GM08714 (cell line): ENCODE measurements at regions not wholly inside any gene's neighbourhood (a gene's known extent, or its start where the extent isn't known, plus 50 kb on each side); places are given as distances from the start of the nearest gene placed in this dataset.

Experiments
- H3K4me3 ChIP-seq: fragments of 200-500 bp; sonication (Bioruptor generic); 2 replicates; pipeline ENCODE4 v1.5.1; 2014; ENCODE audit warnings: mild to moderate bottlenecking, low read length, inconsistent platforms
- ZNF274 ChIP-seq: IDR thresholded peaks from 2 replicates; pipeline ENCODE4 v1.6.1; 2012; ENCODE audit warnings: mild to moderate bottlenecking, low read depth, low read length

DNA sequence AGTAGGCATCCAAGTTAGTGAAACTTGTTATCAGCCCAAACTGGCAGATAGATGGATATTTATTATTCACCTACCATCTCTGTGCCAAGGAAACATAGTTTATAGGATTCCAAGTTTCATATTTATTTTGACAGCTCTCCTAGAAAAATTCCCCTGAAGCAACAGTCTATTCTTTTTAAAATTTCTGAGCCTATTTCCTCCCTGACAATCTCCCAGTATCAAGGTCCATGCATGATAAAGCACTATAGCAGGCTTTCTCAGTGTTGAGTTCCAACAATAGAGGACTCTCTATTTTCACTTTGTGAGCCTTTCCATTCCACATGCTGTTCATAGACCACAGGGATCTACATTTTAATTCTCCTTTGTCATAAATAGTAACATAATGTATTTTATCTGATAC, 312.6 kb downstream of the SLITRK6 start:
- no peak for TF ChIP-seq ZNF274
- H3K4me3 ChIP-seq, result no peak overlapping the region

DNA sequence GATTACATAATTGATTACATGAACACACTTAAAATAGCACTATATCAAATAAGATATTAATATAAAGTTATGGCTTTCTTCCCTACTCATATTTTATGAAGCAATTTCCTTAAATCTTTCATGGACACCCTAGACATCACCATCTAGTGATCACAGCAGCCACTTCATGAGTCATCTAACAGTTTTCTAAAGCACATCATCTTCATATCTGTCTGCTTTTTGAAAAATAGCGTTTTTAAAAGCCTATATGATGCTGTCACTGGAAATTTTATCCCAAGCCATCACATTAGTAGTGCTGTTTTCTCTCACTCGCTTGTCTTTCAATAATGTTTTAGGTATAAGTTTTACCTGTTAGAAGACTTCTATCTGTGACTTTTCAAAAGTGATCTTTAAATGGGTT, 326.1 kb downstream of the SLITRK6 start:
- TF ChIP-seq ZNF274, result no peak
- no peak overlapping the region for H3K4me3 ChIP-seq

DNA sequence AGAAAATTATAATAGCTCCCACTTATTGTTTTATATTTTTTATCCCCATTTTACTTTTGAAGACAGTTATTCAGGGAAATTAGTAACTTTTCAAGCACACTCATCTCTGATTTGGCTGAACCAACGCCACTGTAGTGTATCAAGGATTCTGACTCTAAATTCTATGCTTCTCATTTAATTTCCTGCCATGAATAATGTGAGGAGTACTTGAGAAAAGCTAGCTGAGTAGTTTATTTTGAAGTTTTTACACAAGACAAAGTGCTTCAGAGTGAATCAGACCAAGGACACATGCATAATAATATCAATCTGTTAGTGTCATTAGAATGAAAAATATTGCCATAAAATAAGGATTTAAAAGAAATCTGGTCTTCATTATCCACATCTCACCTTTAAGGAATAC, 329.9 kb downstream of the SLITRK6 start:
- TF ChIP-seq ZNF274, result no peak
- H3K4me3 ChIP-seq, result no peak overlapping the region

DNA sequence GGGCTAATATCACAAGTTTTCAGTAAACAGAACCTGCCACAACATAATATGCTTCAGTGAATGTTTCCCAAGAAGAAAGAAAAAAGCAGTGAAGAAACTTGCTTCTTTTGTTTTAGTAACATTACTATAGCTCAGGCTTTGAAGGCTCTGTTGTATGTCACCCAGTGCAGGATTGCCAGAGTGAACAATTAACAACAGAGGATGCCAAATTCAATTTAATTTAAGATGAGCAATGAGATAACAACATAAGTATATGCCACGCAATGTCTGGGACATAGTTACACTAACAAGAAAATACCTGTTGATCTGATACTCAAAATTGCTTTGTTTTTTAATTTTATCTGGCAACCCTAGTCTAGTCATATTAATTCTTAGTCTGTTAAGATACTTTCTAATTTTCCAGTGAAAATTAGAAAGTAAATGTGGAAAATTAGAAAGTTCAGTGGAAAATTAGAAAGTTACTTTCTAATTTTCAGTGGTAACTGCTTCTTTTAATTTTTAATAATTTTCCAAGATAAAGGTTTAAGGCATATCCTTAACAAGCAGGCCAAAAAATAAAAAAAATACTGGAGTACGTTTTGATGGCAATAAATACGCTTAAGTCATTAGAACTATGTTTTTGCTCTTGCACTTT, 336.3 kb downstream of the SLITRK6 start:
- no peak for TF ChIP-seq ZNF274
- no peak overlapping the region for H3K4me3 ChIP-seq

DNA sequence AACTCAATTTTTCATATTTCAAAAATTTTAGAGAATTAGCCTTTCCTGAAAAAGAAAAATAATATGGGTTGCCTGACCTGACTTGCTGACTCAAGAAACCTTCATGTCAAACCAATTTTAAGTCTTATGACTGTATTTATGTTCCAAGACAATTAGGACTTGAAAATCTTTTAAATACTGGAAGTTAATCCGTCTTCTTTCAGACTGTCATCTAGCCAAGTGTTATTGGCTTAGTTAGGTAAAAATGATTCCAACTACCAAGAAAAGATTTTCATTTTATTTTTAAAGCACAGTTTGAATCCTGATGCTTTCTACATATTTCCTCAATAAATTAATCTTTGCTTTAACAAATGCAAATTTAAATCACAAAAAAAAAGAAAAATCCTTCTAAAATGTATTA, 337.6 kb downstream of the SLITRK6 start:
- no peak overlapping the region for H3K4me3 ChIP-seq
- no peak for TF ChIP-seq ZNF274

DNA sequence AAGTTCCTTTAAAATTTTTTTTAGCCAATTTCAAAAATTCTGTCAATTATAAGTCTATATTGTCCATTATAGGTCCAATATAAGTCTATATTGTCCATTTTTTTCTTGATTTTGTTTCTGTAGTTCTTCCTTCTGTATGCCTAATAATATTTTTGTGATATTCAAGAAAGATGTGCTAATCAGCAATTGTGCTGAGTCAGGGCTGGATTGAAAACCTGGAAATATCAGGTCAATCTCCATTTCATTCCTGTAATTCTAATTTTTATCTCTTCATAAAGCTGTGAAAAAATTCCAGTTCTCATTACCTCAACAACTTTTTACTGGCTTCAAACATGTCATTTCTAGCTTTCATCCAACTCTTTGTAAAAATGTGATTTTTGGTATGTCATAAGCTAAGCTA, 353.7 kb downstream of the SLITRK6 start:
- no peak overlapping the region for H3K4me3 ChIP-seq
- TF ChIP-seq ZNF274, result no peak

DNA sequence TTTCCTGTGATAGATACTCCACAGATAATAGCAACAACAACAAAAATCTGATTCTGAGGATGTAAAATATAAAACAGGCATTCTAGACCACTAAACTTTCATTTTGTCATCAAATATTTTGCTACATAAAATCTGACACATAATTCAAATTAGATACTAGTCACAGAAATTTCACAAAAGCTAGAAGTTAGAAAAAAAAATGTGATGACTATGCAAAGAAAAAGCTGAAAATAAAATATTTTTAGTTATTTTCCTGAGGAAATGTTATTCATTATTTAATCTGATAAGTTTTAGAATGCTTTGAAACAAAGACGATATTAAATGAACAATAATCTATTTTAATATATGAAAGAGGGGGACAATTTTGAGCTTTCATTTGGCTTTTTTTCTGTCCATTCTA, 357.2 kb downstream of the SLITRK6 start:
- no peak overlapping the region for H3K4me3 ChIP-seq

DNA sequence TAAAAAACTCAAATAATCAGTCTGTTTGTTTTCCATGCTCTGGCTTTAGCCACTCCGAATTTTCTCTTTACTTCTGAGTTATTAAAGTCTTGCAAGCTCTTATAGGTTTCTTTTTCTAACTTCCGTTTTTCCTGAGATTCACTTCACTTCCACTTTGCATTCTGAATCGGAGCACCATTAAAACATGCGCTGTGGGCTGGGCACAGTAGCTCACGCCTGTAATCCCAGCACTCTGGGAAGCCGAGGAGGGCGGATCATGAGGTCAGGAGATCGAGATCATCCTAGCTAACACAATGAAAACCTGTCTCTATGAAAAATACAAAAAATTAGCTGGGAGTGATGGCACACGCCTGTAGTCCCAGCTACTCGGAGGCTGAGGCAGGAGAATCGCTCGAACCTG, 357.9 kb downstream of the SLITRK6 start:
- H3K4me3 ChIP-seq, result no peak overlapping the region
- TF ChIP-seq ZNF274, result no peak

More for the DNA sequence above, 357.2 kb downstream of the SLITRK6 start:
- no peak for TF ChIP-seq ZNF274

DNA sequence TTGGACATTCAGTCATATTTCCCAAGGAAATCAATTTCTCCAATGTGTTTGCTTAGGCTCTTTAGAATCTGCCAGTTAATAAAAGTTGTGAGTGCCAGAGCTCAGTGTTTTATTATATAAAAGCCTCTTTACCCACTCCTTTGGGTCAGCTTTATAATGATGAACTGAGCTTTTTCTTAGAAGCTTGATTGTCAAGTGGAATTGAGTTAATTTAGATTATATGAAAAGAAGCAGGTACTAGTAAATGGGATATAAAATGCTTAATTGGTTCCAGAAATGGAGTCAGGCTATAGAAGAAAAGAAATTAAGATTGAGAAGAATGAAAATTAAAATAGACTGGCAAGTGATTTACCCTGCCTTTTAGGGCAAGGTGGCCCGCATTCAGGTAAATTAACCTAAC, 363.2 kb downstream of the SLITRK6 start:
- TF ChIP-seq ZNF274, result no peak
- no peak overlapping the region for H3K4me3 ChIP-seq

DNA sequence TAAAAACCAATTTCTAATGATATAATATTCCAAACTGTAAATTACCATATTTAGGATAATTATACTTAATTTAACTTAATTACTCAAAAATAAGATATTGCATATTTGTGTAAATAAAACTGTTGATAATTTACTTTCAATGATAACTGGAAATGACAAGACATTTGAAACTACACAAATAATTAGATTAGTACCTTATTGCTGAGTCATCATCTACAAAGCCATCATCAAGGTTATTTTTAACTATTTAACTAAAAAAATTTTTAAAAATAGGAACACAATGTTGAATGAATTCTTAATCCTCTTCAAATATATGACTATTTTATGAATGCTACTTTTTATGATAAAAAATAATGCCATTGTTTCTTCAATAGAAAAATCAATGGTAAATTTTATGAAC, 364.3 kb downstream of the SLITRK6 start:
- H3K4me3 ChIP-seq, result no peak overlapping the region
- TF ChIP-seq ZNF274, result no peak

DNA sequence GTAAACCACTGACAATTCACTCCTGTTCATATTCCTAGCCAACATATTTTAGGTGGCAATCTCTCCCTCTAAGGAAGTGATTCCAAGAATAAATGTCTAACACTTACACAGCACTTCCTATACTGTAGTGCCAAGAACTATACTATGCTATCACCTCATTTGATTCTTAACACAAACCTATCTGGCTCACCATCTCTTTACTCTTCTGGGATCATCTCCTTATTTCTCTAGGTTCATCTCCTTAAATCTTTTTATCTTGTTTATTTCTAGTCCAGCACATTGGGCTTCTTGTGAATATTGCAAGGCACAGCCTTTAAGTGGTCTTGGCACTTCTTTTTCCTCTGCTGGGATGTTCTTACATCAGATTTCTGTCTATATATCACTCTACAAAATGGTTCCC, 366.3 kb downstream of the SLITRK6 start:
- no peak for TF ChIP-seq ZNF274
- H3K4me3 ChIP-seq, result no peak overlapping the region

DNA sequence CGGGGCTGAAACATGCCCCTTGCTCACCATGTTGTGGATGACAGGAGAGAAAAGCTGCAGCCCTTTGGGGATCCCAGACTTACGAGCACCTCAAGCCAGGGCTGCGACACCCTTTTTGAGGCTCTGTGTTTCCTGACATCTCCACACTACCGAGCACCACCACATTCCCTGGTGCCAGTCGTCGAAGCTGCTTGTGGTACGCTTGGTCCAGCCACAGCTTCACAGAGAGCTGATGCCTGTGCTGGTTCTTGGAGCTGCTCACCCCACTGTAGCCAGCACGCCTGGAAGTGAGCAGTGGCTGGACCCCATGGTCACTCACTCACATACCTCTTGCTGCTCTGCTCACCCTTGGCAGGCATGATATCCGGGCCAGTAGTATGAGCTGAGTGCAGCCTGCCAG, 367.5 kb downstream of the SLITRK6 start:
- no peak for TF ChIP-seq ZNF274
- no peak overlapping the region for H3K4me3 ChIP-seq

DNA sequence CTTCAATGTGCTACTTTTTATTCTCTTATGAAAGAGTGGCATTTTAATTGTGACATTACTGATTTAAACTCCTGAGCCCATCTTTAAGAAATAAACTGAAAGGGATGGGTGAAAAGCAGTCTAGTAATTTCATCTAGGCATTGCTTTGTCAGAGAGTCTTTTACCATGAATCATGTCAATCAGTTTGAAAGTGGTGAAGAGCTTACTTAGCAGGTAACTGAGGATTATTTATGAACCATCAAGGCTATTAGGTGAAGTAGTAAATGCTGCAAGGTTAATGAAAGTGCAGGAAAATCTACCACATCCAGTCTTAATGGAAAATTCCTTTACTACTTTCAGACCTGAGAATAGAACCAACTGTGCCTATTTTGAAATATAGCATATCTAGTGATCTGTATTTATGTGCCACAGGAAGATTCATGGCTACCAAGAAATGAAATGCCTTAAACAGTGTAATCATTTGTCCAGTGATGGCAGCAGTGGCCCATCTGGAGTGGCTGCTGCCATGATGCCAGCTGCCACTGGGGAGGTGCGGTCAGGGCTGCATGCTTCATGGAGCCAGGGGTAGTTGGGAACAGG, 368.9 kb downstream of the SLITRK6 start:
- H3K4me3 ChIP-seq, result no peak overlapping the region
- TF ChIP-seq ZNF274, result no peak

DNA sequence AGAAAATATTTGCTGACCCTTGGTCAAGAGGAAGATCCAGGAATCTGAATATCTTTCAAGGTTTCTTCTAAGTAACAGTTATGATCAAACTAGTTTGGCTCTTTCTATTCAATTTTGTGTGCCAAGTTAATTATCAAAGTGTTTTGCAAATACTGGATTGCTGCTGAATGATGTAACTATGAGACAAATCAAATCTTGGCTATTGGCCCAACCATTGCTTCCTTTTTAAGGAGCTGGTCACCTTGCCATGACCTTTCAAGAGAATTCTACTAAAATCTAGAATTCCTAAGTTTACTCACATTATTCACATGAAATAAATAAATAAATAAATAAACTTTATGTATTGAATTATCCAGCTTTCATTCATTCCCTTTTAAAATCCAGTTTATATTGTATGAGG, 371.8 kb downstream of the SLITRK6 start:
- TF ChIP-seq ZNF274, result no peak
- H3K4me3 ChIP-seq, result no peak overlapping the region

DNA sequence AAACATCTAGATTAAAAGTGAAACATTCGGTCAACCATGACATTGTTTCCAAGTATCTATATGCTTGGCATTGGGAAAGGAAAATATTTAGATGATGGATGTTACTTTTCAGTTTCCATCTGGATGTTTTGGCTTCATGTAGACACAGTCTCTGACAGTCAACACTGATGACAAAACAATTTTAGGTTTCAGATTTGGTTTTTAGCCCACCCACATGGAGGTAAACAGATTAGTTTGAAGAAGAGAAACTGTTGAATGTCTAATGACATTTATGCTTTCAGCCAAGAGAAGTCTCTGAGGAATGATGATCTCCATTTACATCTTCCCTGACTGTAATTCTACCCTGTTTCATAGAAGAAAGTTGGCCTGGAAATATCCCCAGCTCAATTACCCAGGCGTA, 379.1 kb downstream of the SLITRK6 start:
- TF ChIP-seq ZNF274, result no peak

DNA sequence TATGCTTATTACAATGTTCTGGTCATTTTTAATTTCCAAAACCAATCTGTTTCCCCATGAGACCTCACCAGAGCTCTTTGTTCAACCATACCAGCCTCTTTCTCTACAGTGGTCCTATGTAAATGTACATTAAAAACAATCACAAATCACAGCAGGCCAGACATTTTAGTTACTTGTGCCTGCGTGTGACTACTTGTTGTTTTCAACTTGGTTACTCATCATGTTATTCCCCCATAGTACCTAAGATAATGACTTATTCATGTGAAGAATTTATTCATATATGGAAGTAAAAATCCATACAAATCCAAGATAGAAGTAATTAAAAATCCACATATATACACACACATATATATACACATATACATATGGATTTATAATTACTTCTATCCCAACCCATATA, 379.6 kb downstream of the SLITRK6 start:
- TF ChIP-seq ZNF274, result no peak
- H3K4me3 ChIP-seq, result no peak overlapping the region

More for the DNA sequence above, 379.1 kb downstream of the SLITRK6 start:
- no peak overlapping the region for H3K4me3 ChIP-seq
